NCI-H446 treated with DMSO at 0.1 percent for 48 hours (cell line): ENCODE measurements at regions not wholly inside any gene's neighbourhood (a gene's known extent, or its start where the extent isn't known, plus 50 kb on each side); places are given as distances from the start of the nearest gene placed in this dataset.

Experiments used
- DNase-seq: peaks from one replicate; lab custom pipeline; 2025; lab: John Stamatoyannopoulos, UW

- no peak for DNase-seq
These were observed 479.7 kb downstream of the CETN3 start for GRCh38 chr5:89929834-89930233.

DNA sequence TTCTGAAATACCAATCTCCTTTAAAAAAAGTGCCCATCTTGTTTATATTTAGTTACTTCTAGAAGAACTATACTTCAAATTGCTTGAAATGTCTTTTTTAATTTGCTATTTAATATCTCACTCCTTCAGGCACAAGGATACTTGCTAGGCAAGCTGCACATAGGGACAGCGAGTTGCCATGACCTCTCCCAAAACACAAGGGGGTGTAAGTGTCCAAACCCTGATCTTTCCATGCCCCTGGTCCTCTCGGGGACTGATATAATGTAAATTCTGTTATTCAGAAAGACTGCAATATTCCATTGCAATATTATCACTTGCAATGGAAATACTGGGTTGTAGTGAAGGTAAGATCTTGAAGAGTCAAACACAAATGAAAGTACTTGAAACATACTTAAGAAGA lies 480.4 kb downstream of the CETN3 start:
- no peak for DNase-seq

DNA sequence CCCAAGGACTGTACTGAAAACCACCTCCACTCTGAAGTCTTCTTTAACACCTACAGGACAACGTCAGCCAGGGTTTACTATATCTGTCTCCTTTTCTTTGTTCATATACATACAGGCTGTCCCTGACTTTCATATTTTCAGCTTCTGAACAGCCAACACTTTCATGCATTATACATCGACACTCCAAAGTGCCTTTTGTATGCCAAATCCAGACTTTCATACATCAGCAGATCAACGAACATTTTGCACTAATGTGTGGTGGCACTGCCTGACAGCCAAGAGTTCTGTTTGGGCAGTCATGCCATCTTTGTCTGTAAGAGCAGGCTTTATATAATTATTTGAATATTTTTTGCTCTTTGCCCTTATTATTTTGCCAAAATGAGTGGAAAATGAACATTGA lies 487.4 kb downstream of the CETN3 start:
- no peak for DNase-seq

DNA sequence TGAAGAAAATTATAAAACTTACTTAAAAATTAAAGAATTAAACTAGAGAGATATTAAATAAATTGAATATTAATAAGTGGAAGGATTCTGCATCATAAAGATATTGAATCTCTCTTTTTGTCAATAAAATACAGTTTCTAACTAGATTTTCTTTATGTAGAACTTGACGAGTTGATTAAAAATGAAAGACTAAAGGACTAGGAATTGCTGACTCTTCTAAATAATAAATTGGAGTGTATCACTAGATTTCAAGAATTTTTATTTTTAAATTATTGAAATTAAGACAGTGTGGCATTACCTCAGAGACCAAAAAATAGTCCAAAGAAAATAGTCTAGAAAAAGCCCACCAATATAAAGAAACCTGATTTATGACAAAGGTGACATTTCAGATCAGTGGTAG lies 492.4 kb downstream of the CETN3 start:
- DNase-seq: no peak

DNA sequence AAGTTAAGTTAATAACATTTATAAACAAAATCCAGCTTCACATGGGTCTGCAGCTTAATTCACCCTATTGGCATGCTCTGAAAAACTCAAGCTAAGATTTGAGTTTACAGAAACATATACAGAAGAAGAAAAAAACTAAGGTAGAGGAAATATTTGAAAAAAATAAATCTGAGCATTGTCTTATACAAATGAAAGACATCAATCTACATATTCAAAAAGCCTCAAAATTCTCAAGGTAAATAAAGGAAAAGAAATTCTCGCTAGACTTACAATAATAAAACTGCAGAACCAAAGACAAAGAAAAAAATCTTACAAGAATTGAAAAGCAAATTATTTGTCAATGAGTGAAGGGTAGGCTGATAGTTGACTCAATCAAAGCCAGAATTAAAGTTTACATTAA lies 493.4 kb downstream of the CETN3 start:
- no peak for DNase-seq

GRCh38 chr5:89908876-89909275 lies 500.7 kb downstream of the CETN3 start:
- no peak for DNase-seq

DNA sequence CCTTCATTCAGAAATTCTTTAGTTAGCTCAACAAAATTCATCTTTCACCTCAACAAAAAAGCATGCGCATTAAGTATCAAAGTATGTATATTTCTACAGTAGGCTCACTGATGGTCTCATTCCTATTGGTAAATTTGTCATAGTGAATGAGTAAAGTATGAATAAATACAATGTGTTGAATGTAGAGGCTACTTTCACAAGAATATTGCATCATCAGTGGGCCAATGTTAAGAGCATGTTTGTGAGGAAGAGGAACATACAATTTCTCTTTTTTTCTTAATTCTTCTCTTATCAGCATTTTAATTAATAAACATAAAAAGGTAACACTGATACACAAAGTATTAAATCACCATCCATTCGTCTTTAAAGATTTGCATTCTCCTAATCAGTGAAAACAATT lies 505.1 kb downstream of the CETN3 start:
- DNase-seq: no peak

- DNase-seq: peak; percentile 91
These were observed 507.6 kb downstream of the CETN3 start for GRCh38 chr5:89901983-89902382.

GRCh38 chr5:89901346-89901745 lies 508.2 kb downstream of the CETN3 start:
- DNase-seq: peak; percentile 51

- DNase-seq: no peak
These were observed 509.2 kb downstream of the CETN3 start for GRCh38 chr5:89900346-89900745.

GRCh38 chr5:89899559-89899958 lies 510.0 kb downstream of the CETN3 start:
- DNase-seq: no peak

- DNase-seq: no peak
These were observed 516.0 kb downstream of the CETN3 start for GRCh38 chr5:89893546-89893945.

- DNase-seq: no peak
These were observed 523.9 kb downstream of the CETN3 start for GRCh38 chr5:89885670-89886069.

- DNase-seq: no peak
These were observed 525.6 kb downstream of the CETN3 start for GRCh38 chr5:89883967-89884366.

GRCh38 chr5:89878140-89879132 lies 531.1 kb downstream of the CETN3 start:
- DNase-seq: no peak

- no peak for DNase-seq
These were observed 537.6 kb downstream of the CETN3 start for GRCh38 chr5:89871906-89872305.

GRCh38 chr5:89869346-89869745 lies 540.2 kb downstream of the CETN3 start:
- no peak for DNase-seq

- DNase-seq: no peak
These were observed 543.1 kb downstream of the CETN3 start for GRCh38 chr5:89866410-89866809.

- DNase-seq: no peak
These were observed 544.6 kb downstream of the CETN3 start for GRCh38 chr5:89864941-89865340.

DNA sequence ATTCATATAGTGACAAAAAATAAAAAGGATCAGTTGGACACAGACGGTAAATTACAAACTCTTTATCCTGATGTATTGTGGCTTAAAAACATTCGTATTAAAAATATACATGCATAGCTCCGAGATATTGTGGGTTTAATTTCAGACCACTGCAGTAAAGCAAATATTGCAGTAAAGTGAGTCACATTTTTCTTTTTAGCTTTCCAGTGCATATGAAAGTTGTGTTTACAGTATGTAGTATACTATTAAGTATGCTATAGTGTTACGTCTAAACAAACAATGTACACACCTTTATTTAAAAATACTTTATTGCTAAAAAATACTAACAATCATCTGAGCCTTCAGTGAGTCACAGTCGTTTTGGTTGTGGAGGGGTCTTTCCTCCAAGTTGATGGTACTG lies 551.8 kb downstream of the CETN3 start:
- DNase-seq: no peak

GRCh38 chr5:89855417-89855816 lies 554.1 kb downstream of the CETN3 start:
- no peak for DNase-seq

- no peak for DNase-seq
These were observed 557.6 kb downstream of the CETN3 start for GRCh38 chr5:89851911-89852310.

DNA sequence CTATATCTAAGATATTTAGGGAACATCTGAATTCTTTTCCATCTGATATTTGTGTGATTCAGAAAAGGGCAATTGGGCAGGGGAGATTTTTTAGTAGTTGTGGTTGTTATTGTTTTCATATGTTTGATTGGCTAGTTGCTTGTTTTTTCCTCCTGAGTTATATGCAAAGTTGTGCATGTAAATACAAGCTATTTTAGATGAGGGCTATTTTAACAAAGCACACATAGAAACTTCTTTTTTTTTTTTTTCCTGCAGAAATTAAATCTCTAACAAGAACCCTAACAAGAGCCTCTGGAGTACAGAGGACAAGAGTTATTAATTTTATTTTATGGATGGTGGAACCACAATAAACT lies 559.1 kb downstream of the CETN3 start:
- no peak for DNase-seq
